Lower leg skin (tissue), 3 donors: ENCODE measurements at regions not wholly inside any gene's neighbourhood (a gene's known extent, or its start where the extent isn't known, plus 50 kb on each side); places are given as distances from the start of the nearest gene placed in this dataset.

Experiments used
- CTCF ChIP-seq, 3 donors: fragments of 450-650 bp; IDR thresholded peaks; one replicate each; pipeline ENCODE4 v1.5.1; 2016; ENCODE audit warnings: antibody characterized with exemption in 3 of 3, mild to moderate bottlenecking in 3 of 3, moderate library complexity in 2 of 3
- POLR2A ChIP-seq, 2 donors: fragments of 450-650 bp; IDR thresholded peaks; one replicate each; pipeline ENCODE4 v1.6.1; 2016 to 2017; ENCODE audit warnings: antibody characterized with exemption in 2 of 2, mild to moderate bottlenecking in 1 of 2, moderate library complexity in 1 of 2

- TF ChIP-seq CTCF (IDR thresholded peaks at IDR 0.05) (no peak), POLR2A (IDR thresholded peaks at IDR 0.05) (no peak)
Observed at GRCh38 chr20:48478370-48478769, 349.4 kb downstream of the PREX1 start.
